ENCODE measurements at regions not wholly inside any gene's neighbourhood (a gene's known extent, or its start where the extent isn't known, plus 50 kb on each side); places are given as distances from the start of the nearest gene placed in this dataset.
"Not testable (repeated sequence)": the region's sequence is repeated elsewhere in the genome, so short reads cannot be mapped to it uniquely, and the experiment has no call there.

DNA sequence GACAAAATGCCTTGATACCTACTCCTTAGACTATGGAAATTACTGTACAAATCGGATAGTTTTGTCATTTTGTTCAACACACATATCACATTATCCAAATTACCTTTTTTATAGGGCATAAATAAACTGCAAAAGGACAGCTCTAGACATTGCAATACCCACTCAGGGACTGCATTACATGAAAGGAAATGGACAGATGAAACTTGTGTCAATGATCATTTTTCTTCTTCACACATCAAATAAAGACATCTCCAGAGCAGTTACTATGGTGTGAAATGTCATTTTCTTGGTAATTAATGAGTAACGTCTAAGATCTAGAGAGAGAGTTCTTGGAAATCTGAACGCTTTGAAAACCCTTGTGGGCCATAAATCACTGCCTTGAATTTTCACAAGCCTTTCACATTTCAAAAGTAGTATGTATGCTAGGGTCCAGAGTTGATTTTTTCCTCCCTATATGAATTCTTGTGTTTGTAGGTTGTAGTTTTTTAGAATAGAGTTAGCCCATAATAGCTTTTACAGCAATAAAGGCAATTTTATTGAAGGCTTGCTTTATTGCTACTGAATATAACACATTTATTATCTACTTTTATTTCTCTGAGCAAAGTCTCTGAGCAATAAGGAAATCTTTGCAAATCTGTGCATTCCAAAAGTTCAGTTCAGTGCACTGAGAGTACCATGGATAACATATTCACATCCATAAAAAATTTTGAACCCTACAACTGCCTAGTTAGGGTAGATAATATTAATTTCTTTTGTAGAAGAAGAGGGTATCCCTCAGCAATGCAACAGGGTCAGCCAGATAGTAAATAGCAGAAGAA, 358.0 kb upstream of the PCSK5 start:
- no peak for DNase-seq (ENCODE audit: low read depth in 2 of 3, low spot score in 1 of 3)

DNA sequence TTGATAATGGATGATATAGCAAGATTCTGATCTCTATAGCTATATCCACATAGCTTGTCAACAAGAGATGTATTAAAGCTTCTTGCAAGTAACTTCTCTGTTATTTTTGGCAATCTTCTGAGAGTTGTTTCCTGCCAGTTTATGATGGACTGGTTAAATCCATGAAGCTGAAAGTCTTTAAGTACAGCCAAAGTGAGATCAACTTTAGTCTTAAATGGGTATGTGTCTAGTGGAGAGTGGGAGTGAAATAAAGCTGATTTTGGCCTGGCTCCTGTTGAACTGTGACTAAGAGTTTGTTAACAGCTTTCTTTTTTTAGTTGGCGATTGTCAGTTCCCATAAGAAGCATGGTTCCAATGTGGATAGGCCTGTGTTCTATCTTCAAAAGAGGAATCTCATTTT, 350.9 kb upstream of the PCSK5 start:
- no peak for DNase-seq (ENCODE audit: low read depth in 2 of 3, low spot score in 1 of 3)

DNA sequence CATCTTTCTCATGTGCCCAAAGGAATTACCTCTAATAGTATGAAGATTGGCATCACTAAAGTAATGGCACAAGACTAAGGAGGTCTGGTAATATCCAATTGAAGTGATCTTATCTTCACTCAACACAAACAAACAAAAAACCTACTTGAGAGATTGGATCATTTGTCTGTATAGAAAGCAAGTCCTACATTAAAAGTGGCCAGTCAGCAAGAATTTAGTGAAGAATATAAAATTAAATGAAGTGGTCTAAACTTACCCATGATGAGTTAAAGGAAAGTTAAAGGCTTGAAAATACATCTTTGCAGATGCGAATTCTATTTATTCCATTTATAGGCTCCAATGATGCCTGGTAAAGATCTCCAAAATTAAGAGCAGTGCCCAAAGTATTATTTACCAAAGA, 350.3 kb upstream of the PCSK5 start:
- DNase-seq (ENCODE audit: low read depth in 2 of 3, low spot score in 1 of 3), result no peak

DNA sequence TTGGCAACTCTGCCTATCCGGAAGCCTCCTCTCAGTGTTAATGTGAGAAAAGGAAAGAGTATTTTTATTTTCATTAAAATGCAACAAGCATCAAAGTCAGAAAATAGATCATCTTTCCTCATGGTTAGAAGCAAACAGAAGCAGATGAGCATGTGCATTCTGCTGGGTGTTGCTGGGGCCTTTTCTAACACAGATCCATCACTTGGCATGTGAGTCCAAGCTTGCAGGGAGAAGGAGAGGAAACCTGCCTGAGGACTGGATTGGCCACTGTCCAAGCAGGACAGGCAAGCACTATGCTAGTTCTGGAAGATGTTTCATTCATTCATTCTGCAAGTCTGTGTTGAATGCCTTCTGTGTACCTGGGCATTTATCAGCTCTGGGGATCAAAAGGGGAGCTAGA, 348.7 kb upstream of the PCSK5 start:
- no peak for DNase-seq (ENCODE audit: low read depth in 2 of 3, low spot score in 1 of 3)

DNA sequence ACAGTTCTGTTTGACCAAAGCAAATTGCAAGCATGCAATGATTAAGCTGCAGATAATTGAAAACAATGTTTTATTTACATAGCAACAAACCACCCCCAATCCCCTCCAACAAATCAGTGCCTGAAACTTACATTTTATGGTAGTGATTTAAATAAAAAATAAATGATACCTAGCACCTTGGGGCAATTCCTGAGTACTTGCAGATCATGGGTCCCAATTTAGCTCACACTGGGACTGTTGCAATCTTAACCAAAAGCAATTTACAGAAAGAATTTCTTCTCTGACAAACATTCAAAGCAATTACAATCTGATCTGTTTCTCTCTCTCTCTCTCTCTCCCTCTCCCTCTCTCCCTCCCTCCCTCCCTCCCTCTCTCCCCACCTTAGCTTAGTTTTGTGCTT, 345.7 kb upstream of the PCSK5 start:
- DNase-seq (ENCODE audit: low read depth in 2 of 3, low spot score in 1 of 3), result no peak

DNA sequence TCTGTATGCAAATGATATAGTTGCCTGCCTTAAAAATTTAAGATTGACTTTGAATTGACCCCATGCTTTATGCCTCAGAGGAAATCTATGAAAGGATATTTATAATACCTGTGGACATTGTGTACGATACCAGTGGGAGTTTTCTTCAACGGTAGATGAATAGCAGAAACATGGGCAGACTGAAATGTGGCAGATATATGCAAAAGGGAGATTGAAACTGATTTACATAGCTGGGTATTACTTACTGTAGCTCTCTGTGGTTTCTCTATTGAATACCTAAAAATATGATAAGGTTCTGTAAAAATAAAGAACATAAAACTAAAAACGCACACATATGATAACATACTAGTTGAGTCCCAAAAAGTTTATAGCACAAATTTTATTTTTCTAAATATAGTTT, 345.2 kb upstream of the PCSK5 start:
- DNase-seq (ENCODE audit: low read depth in 2 of 3, low spot score in 1 of 3), result no peak

DNA sequence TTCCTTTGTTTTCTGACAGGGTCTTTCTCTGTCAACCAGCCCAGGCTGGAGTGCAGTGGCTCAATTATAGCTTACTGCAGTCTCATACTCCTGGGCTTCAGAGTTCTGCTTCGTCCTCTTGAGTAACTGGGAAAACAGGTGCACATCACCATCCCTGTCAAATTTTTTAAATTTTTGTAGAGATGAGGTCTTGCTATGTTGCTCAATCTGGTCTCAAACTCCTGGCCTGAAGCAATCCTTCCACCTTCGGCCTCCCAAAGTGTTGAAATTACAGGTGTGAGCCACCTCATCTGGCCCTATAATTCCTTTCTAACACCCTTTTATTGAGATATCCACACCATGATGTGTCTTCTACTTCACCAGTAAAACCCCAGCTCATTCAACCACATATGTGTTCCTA, 341.6 kb upstream of the PCSK5 start:
- DNase-seq (ENCODE audit: low read depth in 2 of 3, low spot score in 1 of 3), result no peak

DNA sequence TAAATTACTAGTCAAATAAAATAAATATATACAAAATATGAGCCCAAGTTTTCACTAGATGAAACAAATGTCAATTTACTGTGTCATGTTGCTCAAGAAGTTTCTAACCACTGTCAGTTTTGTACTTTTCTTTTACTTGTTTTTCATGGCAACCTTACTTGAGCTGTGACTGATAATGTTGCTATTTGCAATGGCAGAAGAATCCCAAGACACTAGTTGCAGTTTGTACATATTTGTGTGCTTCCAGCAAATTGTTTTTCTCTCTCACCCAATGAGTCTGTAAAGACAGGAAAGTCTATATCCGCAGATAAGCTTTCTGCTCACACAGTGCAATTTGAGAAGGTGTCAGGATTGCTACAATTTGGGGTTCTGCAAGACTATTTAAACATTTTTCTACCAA, 338.6 kb upstream of the PCSK5 start:
- no peak for DNase-seq (ENCODE audit: low read depth in 2 of 3, low spot score in 1 of 3)

DNA sequence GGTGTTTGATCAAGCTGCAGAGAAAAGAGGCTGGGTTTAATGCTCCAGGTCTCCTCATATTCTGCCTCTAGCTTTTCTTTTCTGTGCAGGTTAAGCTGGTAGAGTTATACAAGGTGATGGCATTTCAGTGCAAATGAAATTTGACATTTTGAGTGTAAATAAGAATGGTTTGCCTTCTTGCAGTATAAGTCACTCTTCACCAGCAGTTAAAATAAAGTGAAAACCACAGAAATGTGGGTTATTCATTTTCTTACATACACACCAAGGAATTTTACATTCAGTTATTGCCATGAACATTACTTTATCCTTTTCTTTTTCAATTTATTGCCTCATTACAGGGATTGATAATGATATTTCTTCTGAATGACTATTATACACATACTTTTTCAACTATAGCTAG, 337.5 kb upstream of the PCSK5 start:
- no peak for DNase-seq (ENCODE audit: low read depth in 2 of 3, low spot score in 1 of 3)

DNA sequence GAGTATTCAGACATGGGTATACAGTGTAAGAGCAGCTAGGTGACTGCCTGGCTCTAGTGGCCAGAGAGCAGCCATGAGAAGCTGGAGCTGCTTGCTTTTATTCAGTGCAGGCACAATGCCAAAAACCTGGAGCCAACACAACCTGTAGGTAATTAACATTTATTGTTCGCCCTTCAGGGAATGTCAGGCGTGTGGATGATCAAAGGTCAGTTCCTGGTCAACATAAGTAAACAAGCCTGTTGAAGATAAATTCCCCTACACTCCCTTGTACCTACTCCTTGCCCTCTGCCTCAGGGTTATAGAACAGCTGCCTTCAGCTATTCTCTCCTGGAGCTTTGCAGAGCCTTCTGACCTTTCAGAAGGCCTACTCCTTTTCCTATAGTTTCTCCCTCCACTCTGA, 323.7 kb upstream of the PCSK5 start:
- not testable (repeated sequence) for DNase-seq (ENCODE audit: low read depth in 2 of 3, low spot score in 1 of 3)

DNA sequence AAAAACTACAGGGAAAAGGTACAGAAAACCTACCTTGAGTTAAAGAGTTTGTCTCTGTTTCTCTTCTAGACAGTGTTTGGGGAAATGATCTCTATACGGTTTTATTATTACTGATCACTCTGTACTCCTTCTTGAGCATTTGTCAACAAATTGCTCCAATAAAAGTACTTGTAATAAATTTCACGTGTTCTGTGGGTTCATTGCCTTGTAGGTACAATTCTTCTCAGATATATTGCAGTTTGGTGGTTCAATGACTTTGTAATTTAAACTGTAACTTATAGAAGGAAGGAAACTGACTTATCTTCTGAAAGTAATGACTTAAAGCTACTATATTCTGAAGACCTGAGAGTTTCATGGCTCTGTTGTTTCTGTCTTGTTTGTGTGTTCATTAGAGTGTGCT, 319.9 kb upstream of the PCSK5 start:
- no peak for DNase-seq (ENCODE audit: low read depth in 2 of 3, low spot score in 1 of 3)

DNA sequence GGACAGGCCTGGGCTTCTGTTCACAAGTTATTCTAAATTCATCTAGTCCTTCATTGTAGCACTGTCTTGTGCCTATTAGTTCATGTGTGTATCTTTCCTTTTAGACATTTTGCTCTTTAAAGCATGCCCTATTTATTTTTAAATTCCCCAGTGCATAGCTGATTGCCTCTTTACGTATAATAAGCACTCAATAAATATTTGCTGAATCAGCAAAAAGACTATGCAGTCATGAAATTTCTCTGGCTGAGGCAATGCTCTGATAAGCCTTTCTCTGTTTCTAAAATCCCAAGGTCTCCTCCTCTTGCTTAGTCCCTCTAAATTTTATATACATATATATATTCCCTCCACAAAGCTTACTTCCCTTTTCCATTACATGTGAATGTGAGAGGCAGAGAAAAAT, 315.9 kb upstream of the PCSK5 start:
- DNase-seq (ENCODE audit: low read depth in 2 of 3, low spot score in 1 of 3), result no peak

DNA sequence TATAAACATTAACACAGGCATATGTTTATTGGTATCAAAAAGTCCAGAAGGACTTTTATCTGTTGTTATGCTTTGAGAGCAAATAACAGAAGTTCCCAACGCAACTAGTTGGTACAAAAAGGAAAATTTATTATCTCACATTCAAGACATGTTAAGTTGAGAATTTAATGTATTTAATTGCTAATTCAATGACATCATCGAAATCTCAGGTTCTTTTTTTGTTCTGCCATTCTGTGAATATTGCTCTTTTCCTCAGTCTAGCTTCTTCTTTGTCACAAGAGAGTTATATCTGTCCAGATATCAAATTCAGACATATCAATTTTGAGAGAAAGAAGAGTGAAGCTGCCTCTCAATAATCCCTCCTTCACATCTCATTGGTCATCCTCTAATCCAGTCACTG, 307.6 kb upstream of the PCSK5 start:
- no peak for DNase-seq (ENCODE audit: low read depth in 2 of 3, low spot score in 1 of 3)

DNA sequence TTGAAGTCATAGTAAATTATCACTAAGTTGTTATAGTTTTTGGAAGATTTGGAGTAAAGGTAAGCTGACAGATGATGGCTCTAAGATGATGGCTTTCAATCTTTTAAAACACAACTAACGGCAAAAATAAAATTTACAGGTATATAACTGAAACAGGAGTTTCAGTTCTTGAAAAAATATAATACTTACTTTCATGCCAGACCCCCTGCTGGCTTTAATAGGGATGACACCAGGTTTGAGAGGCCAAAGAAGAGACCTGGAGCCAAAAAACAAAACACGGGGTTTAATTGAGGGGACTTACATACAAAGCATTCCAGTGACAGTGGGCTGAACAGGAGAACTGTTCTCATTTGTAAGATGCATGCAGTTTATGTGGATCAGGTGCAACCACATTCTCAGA, 301.7 kb upstream of the PCSK5 start:
- no peak for DNase-seq (ENCODE audit: low read depth in 2 of 3, low spot score in 1 of 3)

DNA sequence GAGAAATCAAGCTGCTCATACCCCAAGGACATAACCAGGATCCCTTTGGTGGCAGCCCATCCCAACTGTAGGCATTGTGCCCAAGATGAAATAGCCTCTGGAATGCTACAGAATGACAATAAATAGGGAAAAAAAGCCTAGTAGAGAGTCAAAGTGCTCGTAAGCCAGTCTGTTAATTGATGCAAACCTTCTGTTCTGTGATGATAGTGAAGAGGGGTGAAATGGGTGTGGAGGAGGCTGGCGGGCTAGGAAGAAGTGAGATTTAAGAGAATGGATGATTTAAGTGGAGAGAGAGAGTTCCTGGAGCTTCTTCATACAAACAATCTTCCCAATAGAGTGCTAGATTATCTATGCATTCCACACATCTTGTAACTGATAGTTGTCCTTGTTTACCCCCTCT, 301.0 kb upstream of the PCSK5 start:
- no peak for DNase-seq (ENCODE audit: low read depth in 2 of 3, low spot score in 1 of 3)

DNA sequence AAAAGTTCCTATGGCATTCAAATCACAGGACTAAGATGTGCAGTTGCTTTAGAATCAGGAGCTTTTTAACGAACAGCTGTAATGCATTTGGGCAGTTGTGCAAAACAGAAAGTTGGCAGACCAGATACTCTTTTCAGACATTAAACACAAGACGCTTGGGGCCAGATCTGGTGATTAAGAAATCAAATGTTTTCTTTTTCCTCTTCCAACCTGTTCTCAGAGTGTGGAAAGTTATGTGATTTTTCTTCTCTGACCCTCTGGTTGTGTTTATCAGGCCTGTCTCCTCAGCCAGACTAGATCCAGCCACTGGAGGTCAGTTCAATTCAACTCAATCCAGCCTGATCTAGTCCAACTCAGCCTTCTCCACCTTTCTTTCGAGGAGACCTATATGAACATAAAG, 298.5 kb upstream of the PCSK5 start:
- no peak for DNase-seq (ENCODE audit: low read depth in 2 of 3, low spot score in 1 of 3)

DNA sequence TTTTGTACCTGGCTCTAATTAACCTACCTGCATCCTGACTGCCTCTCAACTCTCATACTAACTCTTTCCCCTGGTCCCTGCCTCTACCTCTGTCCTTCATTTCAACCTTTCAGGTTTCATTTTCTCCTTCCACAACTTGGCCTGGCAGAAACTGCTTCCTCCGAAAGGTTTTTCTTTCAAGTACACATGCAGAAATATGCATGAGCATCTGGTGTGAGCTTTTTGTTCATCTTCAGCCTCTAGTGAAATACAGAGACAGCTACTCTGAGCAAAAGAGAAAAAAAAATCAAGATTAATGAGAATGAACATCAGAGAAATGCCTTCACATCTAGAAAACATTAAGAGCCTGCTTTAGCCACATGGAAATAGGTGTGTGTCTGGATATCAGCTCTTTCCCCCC, 297.9 kb upstream of the PCSK5 start:
- no peak for DNase-seq (ENCODE audit: low read depth in 2 of 3, low spot score in 1 of 3)

DNA sequence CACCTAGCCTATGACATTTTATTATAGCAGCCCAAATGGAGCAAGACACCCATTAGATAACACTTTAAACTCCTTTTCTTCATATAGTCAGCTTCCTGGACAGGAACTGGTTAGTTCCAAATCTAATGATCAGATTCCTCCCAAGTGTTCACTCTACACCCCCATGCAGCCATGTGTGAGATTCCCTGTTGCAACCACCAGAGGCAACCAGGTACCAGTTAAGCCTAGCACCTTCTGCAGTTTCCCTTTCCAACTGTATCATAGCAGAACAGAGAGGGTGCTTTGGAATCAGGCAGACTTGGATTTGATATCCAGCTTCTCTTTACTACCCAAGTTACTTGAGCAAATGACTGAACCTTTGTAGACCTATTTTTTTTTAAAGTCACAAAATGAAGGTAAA, 296.6 kb upstream of the PCSK5 start:
- DNase-seq (ENCODE audit: low read depth in 2 of 3, low spot score in 1 of 3), result no peak

DNA sequence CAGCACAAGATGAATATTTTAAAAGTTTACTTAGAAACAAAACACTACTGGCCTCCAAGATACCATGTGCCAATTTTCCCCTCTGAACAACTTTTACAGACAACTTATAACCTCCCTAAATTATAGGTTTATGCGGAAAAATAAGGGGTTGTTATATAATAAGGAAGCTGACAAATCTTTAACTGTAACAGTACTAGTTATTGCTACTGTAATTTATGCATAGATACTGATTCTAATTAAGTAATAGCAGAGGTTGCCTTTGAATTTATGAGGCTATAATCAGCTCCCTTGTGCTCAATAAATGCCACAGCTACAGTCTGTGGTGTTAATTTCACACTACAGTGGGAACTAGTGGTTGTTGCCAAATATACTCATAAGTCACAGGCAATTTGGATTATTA, 291.3 kb upstream of the PCSK5 start:
- no peak for DNase-seq (ENCODE audit: low read depth in 2 of 3, low spot score in 1 of 3)

DNA sequence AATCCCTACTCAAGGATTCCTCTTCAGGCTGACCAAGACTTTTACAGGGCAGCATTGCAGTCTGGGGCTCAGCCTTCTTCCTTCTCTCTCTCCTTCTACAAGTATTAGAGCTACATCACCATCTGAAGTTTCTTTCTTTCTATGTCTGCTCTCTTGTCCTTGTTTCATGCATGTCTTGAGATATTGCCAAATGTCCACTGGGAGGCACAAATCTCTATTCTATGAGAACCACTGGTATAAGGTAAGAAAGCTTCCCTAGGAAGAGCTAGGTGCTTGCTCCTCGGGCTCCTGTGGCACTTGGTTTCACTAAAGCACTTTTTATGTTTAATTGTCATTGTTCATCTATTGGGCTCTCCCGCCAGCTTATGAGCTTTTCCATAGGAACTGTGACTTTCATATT, 289.2 kb upstream of the PCSK5 start:
- no peak for DNase-seq (ENCODE audit: low read depth in 2 of 3, low spot score in 1 of 3)

DNA sequence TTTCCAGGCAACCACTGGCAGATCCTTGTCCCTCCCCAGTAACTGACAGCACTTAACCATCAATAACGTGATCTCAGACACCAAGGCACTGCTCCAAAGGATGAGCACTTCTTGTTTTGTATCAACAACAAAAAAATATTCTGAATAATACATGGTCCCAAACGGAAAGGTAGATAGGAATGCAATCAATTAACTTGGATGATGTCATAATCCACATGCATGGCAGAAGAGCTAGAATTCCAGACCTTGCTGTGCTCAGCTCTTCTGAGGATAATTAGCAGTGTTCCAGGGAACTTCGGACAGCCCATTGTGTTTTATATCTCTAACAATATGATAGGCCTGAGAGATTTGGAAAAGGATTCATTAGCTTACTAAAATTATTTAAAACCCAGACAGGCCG, 288.4 kb upstream of the PCSK5 start:
- DNase-seq (ENCODE audit: low read depth in 2 of 3, low spot score in 1 of 3), result no peak

DNA sequence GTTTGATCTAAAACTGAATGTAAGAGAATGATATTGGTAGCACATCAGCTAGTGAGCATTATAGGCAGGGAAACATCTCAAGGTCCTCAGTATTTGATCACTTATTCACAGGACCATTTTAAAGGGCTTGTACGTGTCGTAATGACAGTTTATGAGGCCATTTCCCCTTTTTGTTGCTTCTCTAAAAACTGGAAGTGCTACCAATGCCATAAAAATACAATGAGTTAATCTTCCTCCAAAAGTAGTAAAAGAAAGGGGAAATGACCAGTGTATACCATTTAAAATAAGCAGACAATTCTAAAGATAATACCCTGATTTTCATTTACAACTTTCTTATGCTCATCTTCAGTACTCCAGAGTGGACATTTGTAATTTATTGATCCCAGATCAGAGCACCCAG, 285.8 kb upstream of the PCSK5 start:
- DNase-seq (ENCODE audit: low read depth in 2 of 3, low spot score in 1 of 3), result no peak

DNA sequence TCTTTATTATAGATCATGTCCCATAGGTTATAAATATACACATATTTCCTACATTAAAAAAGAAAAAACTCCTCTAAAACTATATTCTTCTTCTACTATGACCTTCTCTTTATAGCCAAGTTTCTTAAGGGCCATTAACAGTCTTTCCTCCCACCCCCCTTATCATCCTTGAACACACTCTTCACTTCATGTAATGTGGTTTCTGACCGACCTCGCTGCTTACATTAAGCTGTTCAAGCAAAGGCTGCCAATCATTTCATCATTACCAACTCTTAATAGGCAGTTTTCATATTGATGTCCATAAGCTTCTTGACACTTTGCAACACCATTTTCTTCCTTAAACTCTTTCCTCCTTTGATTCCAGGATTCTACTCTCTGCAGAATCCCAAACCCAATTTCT, 283.0 kb upstream of the PCSK5 start:
- DNase-seq (ENCODE audit: low read depth in 2 of 3, low spot score in 1 of 3), result no peak

DNA sequence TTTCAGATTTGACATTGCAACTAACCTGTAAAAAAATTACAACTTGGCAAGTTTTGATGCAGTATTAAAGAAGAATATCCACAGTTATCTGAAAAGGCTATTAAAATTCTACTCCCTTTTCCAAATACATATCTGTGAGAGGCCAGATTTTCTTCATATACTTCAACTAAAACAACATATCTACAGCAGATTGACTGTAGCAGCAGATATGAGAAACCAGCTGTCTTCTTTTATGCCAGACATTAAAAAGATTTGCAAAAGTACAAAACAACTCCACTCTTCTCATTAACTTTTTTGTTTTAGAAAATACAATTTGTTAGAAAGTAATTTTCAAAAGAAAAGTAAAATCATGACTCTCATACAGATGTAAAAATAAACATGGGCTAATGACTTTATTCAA, 281.1 kb upstream of the PCSK5 start:
- DNase-seq (ENCODE audit: low read depth in 2 of 3, low spot score in 1 of 3), result no peak

All from stimulated activated CD4-positive, alpha-beta T cell treated with anti-CD3 and anti-CD28 coated beads, Interleukin-12 subunit alpha, Interleukin-12 subunit beta, amount 100 ng/mL, for 48 hours (primary cell).